GM18502 (cell line): ENCODE measurements at regions not wholly inside any gene's neighbourhood (a gene's known extent, or its start where the extent isn't known, plus 50 kb on each side); places are given as distances from the start of the nearest gene placed in this dataset.

Source experiments
- ATAC-seq: cut with Tn5 transposase; IDR thresholded peaks from one replicate; pipeline ENCODE4 v1.9.1; 2021; ENCODE audit warnings: mild to moderate bottlenecking; ENCODE audit not compliant: unreplicated experiment, poor library complexity

DNA sequence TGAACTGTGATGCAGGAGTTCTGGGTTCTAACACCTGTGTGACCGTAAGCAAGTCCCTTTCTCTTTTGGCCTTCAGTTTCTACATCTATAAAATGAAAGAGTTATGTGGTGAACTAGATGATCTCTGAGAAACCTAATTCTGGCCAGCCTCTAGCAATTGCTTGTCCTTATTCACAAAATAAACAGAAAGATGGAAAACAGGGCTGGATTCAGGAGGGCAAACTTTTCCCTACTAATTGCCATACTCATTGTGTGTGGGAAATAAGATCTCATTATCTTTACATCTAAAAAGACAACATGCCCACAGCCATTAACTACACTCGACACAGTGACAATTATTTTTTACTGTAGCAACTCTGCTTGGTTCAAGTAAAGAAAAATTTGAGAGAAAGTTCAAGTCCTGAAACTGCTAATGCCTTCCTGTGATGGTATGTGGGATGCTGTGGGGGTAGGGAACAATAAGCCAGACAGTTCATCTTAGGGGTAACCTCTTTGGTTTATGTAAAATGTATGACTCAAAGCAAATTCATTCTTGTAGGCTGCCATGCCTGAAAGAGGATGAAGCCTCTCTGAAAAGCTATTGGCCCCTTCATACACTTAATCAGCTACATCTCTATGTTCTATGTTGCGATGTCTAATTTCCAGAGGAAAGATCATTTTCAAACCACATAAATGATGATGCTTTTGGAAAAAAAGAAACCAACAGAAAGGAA lies 177.6 kb upstream of the BCL6 start:
- no peak for ATAC-seq

DNA sequence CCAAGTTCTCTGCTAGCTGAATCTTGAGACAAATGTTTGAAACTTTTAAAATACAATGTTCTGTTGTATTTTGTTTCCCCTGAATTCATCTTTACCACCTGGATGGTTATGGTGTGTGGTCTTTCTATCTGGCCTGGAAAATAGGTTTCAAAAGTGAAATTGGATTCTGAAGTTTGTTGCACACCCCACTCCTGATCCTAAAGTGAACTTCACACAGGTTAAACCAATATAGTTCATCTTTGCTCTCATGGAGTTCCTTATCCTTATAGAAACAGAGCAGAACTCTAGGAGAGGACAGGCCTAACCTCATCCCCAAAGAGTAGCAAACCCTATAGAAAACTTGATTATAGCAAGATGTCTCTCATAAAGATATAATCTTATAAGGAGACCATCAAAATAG lies 179.4 kb upstream of the BCL6 start:
- no peak for ATAC-seq

- ATAC-seq, result no peak
Observed at GRCh38 chr3:187925326-187925725, 180.1 kb upstream of the BCL6 start.

GRCh38 chr3:187926620-187927019 lies 181.4 kb upstream of the BCL6 start:
- no peak for ATAC-seq

- no peak for ATAC-seq
Observed at GRCh38 chr3:187927565-187927964, 182.3 kb upstream of the BCL6 start.

- no peak for ATAC-seq
Observed at GRCh38 chr3:187929112-187929816, 184.0 kb upstream of the BCL6 start.

- no peak for ATAC-seq
Observed at GRCh38 chr3:187930021-187930420, 184.8 kb upstream of the BCL6 start.

- ATAC-seq, result no peak
Observed at GRCh38 chr3:187931101-187931500, 185.8 kb upstream of the BCL6 start.

GRCh38 chr3:187931770-187932278 lies 186.6 kb upstream of the BCL6 start:
- ATAC-seq, result no peak

DNA sequence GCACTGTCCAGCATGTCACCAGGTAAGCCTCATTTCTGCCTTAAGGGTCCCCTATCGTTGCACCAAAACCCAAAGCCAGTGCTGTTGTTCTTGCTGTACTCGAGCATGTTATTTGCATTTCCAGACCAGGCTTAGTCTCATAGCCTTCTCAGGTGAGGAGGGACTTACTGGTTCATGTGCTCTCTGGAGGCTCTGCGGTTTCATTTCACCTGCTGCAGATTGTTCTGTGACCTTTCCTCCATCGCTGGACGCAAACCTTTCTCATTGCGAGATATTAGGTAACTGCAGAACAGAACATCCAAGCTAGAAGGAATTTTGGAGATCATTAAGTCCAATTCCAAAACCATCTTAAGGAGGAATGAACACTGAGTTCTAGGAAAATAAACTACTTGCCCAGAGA lies 187.3 kb upstream of the BCL6 start:
- no peak for ATAC-seq

DNA sequence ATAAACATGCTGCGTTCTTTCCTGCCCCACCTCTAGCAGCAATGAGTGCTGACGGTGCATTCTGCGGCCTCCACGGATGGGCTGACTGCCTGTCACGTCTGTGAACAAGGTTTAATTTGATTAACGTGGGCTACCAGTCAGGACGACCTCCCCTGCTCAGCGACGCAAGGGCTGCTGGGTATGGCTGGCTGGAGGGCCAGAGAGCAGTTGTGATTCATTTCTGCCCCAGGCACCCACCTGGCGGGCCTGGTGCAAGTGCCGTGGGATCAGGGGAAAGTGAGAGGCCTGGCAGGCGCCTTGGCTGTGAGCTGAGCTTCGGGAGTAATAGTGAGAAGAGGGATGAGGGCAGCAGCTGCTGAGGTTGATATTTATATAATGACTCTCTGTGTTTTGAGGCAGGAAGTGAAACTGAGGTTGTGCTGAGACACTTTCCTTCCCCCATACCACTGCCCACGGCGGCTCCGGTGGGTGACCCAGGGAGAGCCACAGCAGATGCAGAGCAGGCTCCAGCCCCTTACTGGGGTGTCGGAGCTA lies 190.4 kb upstream of the BCL6 start:
- ATAC-seq, result peak; percentile 98

DNA sequence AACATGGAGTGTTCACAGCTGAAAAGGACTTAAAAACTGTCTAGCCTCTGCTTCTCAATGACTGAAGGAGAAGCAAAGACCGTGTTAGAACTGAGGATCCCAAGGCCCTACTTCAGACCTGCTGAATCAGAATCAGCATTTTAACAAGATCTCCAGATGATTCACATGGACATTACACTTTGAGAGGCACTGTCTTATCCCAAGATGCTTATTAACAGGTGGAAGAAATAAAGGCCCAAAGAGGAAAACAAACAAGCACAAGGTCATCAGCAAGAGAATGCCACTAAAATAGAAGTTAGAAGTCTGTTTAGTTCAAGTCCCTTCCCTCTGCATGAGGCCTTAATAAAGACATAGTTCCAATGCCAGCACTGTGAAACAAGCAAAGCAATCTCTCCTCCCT lies 191.4 kb upstream of the BCL6 start:
- no peak for ATAC-seq

- ATAC-seq, result no peak
Observed at GRCh38 chr3:187939891-187940290, 194.6 kb upstream of the BCL6 start.

DNA sequence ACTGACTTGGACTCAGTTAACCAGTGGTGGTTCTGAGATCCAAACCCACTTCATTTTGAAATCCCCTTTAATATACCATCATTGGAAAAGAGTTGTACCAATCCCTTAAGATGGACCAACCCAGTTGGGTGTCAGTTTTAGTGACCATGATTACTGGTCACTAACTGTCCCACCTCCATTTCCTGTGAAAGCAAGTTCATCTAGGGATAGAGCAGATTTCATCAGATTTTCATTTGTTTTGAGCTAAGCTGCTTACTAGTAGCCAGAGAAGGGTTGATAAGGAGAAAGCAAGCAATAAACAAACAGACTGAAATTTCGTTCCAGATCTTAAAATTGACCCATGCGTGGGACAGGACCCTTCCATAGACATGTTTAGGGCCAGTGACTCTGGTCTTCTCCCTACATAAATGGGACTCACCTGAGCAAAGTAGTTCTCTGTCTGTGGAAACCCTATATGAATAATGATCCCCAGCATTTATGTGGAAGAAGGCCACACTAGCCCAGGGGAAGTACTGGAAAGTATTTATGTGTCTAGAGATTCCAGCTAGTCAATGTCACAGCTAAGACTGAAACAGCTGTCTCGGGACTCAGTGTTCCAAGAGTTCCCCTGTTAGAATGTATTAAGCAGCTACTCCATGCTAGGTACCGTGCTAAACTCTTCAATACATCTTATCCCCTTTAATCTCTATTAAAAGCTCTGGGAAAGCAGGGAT lies 196.0 kb upstream of the BCL6 start:
- no peak for ATAC-seq

GRCh38 chr3:187941848-187942194 lies 196.6 kb upstream of the BCL6 start:
- no peak for ATAC-seq

DNA sequence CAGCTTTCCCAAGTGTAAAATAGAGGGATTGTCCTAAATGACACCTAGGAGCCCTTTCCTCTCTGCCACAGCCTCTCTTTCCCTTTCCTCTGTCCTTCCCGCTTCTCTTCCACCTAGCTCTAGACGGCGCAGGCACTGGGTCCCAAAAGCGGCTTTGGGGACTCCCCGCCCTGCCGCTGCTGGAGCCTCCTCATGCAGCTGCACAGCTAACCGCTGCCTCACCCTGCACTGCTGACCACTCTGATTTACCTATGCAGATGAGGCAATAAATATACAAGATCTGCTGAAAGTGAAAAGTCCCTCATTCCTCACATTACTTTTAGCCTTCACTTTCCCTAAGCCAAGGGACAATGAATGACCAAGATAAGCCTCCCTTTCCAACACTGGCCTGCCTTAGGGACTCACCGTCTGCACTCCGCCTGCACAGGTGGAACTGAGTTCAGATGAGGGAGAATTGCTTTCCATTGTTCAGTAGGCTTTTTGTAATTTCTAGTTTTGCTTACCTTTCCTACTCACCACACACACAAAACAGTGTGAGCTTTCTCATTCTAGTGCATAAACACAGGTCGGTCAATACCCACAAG lies 197.5 kb upstream of the BCL6 start:
- no peak for ATAC-seq

GRCh38 chr3:187943677-187944389 lies 198.6 kb upstream of the BCL6 start:
- no peak for ATAC-seq

DNA sequence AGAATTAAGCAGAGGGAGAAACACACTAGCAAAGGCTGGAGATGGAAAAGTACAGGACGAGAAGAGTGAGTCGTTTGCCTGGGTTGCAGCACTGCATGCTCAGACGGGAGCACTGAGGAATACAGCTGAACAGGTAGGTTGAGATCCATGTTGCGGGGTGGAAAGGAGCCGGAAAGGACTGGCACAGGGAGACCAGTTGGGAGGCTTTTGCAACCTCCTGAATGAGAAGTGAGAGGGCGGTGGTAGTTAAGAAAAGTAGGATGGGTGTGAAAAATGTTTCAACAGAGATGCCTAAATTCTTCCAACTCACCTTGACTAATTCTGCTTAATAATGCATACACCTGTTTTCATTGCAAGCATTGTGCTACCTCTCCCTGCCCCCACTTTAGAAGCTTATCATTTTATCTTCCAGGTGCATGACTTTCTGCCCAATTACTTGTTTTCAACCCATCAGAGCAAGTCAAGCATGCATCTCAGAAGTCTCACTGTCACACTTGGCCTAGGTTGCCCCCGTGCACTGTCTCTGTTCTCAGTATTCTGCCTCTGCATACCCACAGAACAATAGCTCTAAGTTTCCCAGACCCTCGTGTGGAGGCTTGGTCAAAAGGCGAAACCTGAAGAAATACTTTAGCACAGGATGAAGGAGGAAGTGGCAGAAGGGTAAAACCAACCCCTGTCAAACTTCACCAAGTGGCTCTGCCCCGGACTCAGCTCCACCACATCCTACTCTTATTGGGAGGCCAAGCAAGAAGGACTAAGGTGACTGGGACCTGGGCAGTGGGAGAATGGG lies 199.3 kb upstream of the BCL6 start:
- no peak for ATAC-seq

DNA sequence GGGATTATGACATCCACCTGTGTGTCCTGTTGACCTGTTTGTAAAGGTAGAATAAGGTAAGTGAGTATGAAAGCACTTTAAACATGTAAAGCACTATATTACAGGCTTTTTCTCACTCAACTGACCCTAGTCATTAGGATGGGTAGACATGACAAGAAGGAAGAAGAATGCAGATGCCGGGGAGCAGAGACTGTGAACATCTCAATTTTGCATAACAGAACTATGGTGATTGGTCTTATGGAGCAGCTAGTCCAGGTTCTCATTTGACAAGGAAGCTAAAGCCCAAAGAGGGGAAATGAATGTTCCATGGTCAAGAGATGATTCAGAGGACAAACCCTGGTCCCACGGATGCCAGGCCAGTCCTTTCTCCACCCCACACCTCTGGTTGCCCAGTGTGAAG lies 200.1 kb upstream of the BCL6 start:
- ATAC-seq, result no peak
